OCI-LY1 (cell line): ENCODE measurements at regions not wholly inside any gene's neighbourhood (a gene's known extent, or its start where the extent isn't known, plus 50 kb on each side); places are given as distances from the start of the nearest gene placed in this dataset.

Source experiments
- EZH2 ChIP-seq: fragments of 200-600 bp; sonication (generic), shearing (Covaris generic); IDR thresholded peaks from 2 replicates; pipeline ENCODE4 v1.8.0; 2017; ENCODE audit warnings: borderline replicate concordance, mixed run types, mild to moderate bottlenecking, antibody characterized with exemption, low read length, moderate library complexity, mixed read lengths
- TF ChIP-seq, protein P1 (sequence below): fragments of 200-600 bp; sonication (generic), shearing (Covaris generic); IDR thresholded peaks from 2 replicates; pipeline ENCODE4 v1.5.1; 2017; ENCODE audit warnings: mild to moderate bottlenecking, antibody characterized with exemption, low read length, moderate library complexity, mixed read lengths

DNA sequence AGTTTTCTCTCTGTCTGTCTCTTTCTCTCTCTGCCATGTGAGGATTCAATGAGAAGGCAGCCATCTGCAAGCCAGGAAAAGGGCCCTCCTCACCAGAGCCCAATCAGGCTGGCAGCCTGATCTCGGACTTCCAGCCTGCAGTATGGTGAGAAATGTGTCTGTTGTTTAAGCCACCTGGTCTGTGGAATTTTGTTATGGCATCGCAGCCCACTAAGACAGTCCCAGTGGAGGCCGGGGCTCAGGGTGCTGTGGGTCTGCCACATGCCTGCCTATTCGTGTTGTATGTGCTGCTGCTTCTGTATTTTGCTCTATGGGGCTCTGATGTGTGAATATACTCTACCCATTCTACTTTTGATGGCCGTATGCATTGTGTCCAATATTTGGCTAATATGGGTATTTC is 139.0 kb upstream of the HS6ST1 start:
- TF ChIP-seq, protein P1, sequence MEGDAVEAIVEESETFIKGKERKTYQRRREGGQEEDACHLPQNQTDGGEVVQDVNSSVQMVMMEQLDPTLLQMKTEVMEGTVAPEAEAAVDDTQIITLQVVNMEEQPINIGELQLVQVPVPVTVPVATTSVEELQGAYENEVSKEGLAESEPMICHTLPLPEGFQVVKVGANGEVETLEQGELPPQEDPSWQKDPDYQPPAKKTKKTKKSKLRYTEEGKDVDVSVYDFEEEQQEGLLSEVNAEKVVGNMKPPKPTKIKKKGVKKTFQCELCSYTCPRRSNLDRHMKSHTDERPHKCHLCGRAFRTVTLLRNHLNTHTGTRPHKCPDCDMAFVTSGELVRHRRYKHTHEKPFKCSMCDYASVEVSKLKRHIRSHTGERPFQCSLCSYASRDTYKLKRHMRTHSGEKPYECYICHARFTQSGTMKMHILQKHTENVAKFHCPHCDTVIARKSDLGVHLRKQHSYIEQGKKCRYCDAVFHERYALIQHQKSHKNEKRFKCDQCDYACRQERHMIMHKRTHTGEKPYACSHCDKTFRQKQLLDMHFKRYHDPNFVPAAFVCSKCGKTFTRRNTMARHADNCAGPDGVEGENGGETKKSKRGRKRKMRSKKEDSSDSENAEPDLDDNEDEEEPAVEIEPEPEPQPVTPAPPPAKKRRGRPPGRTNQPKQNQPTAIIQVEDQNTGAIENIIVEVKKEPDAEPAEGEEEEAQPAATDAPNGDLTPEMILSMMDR: no peak
- no peak for TF ChIP-seq EZH2
